ENCODE measurements at regions not wholly inside any gene's neighbourhood (a gene's known extent, or its start where the extent isn't known, plus 50 kb on each side); places are given as distances from the start of the nearest gene placed in this dataset.

DNA sequence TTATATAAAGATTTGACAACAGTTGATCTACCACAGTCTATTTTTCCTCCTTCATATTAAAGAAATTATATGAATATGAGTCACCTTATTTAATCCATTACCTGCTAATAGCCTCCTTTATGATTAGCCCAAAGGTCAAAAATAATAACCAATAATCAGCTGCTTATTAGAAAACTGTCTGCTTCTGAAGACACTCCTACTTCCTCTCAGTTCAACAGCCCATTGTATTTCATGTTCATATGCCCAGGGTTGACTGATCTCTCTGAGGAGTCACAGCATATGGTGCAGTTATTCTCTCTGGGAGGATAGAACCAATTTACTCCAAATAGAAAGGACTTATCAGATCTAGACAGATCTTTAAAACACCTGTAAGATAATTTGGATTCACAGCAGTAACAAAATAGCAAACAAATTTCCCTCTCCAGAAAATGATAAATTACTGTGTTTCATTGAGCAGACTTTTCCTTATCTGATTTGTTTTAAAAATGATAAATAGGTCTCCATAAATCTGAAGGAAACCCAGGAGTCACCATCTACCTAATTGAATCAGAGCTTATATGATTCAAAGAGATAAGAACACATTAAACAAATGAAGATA is 180.4 kb upstream of the ITGA1 start:
- TF ChIP-seq, protein P1, sequence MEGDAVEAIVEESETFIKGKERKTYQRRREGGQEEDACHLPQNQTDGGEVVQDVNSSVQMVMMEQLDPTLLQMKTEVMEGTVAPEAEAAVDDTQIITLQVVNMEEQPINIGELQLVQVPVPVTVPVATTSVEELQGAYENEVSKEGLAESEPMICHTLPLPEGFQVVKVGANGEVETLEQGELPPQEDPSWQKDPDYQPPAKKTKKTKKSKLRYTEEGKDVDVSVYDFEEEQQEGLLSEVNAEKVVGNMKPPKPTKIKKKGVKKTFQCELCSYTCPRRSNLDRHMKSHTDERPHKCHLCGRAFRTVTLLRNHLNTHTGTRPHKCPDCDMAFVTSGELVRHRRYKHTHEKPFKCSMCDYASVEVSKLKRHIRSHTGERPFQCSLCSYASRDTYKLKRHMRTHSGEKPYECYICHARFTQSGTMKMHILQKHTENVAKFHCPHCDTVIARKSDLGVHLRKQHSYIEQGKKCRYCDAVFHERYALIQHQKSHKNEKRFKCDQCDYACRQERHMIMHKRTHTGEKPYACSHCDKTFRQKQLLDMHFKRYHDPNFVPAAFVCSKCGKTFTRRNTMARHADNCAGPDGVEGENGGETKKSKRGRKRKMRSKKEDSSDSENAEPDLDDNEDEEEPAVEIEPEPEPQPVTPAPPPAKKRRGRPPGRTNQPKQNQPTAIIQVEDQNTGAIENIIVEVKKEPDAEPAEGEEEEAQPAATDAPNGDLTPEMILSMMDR (IDR thresholded peaks at IDR 0.05): no peak
- no peak for TF ChIP-seq POLR2A (IDR thresholded peaks at IDR 0.05)
